OCI-LY3 (cell line): ENCODE measurements at regions not wholly inside any gene's neighbourhood (a gene's known extent, or its start where the extent isn't known, plus 50 kb on each side); places are given as distances from the start of the nearest gene placed in this dataset.
"Not testable (repeated sequence)": the region's sequence is repeated elsewhere in the genome, so short reads cannot be mapped to it uniquely, and the experiment has no call there.

Source experiments
- H2AFZ ChIP-seq: fragments of 200-600, 300-600 bp; shearing (Covaris generic); 2 replicates; pipeline ENCODE4 v1.6.0; 2014; ENCODE audit warnings: antibody characterized with exemption, low read depth, low read length
- H3K27ac ChIP-seq: fragments of 200-600, 300-600 bp; sonication (generic); 2 replicates; pipeline ENCODE4 v1.5.1; 2014; ENCODE audit warnings: mild to moderate bottlenecking, low read length, moderate library complexity, mixed read lengths
- H3K27me3 ChIP-seq: fragments of 200-600, 300-600 bp; sonication (generic); 2 replicates; pipeline ENCODE4 v1.6.1; 2014; ENCODE audit warnings: low read depth, low read length, mixed read lengths
- H3K36me3 ChIP-seq: fragments of 200-600, 300-600 bp; sonication (generic); replicated peaks from 2 replicates; pipeline ENCODE3; 2014; ENCODE audit warnings: low read depth, low read length, mixed read lengths
- H3K4me1 ChIP-seq: fragments of 300-600, 200-600 bp; sonication (generic); 2 replicates; pipeline ENCODE4 v1.6.1; 2014; ENCODE audit warnings: low read length, mixed read lengths
- H3K4me2 ChIP-seq: fragments of 200-600, 300-600 bp; sonication (generic); 2 replicates; pipeline ENCODE4 v1.6.1; 2014; ENCODE audit warnings: low read length, mixed read lengths
- H3K4me3 ChIP-seq: fragments of 300-600, 200-600 bp; sonication (generic); 2 replicates; pipeline ENCODE4 v1.5.1; 2014; ENCODE audit warnings: antibody characterized with exemption, mild to moderate bottlenecking, low read length, moderate library complexity
- H3K79me2 ChIP-seq: fragments of 300-600, 200-600 bp; shearing (Covaris generic); 2 replicates; pipeline ENCODE4 v1.6.1; 2014; ENCODE audit warnings: mild to moderate bottlenecking, low read length, mixed read lengths
- H3K9ac ChIP-seq: fragments of 300-600, 200-600 bp; shearing (Covaris generic); 2 replicates; pipeline ENCODE4 v1.6.0; 2014; ENCODE audit warnings: mild to moderate bottlenecking, low read length, moderate library complexity
- H3K9me3 ChIP-seq: fragments of 200-600, 300-600 bp; shearing (Covaris generic); 2 replicates; pipeline ENCODE4 v1.6.1; 2014; ENCODE audit warnings: low read length, mixed read lengths; ENCODE audit not compliant: insufficient read depth
- H4K20me1 ChIP-seq: fragments of 200-600, 300-600 bp; sonication (generic); 2 replicates; pipeline ENCODE4 v1.6.1; 2016; ENCODE audit warnings: low read length, mixed read lengths; ENCODE audit not compliant: insufficient read depth
- CTCF ChIP-seq: fragments of 200-600, 300-600 bp; sonication (generic); IDR thresholded peaks from 2 replicates; pipeline ENCODE4 v1.5.1; 2014; ENCODE audit warnings: antibody characterized with exemption, low read length, low read depth
- EZH2phosphoT487 ChIP-seq: fragments of 200-600 bp; shearing (Covaris generic); IDR thresholded peaks from 2 replicates; pipeline ENCODE4 v1.6.1; 2018; ENCODE audit warnings: antibody characterized with exemption, mixed run types, low read depth

- Histone ChIP-seq H2AFZ (no peak overlapping the region), H3K9ac (no peak overlapping the region), H4K20me1 (no peaks in the 10 kb centered on the region), H3K4me2 (no peak overlapping the region), H3K4me3 (no peak overlapping the region), H3K79me2 (no peaks in the 10 kb centered on the region), H3K27me3 (no peaks in the 10 kb centered on the region), H3K27ac (no peak overlapping the region), H3K36me3 (no peaks in the 10 kb centered on the region), H3K4me1 (no peaks in the 10 kb centered on the region), H3K9me3 (no peaks in the 10 kb centered on the region)
- TF ChIP-seq CTCF (no peak), EZH2phosphoT487 (no peak)
These were observed 274.1 kb downstream of the TFAP2A start for GRCh38 chr6:10140824-10141223.

DNA sequence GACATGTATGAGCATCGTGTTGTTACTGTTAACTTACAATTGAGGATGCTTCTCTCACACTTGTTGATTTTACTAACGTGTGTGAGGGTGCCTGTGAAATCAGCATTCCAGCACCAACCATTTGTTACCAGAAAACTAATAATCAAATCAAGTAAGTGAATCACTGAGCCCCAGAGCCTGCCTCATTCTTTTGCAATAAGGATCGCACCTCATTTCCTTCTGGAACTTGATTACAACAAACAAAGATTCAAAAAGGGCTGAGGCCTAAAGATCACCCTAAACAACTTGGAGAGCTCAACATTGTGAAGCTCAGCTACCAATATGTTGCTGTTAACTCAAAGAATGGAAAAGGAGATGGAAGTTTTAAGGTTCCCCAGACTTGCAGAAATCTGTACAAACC is 274.7 kb downstream of the TFAP2A start:
- no peak for TF ChIP-seq EZH2phosphoT487
- TF ChIP-seq CTCF = no peak
- Histone ChIP-seq H3K27me3 (no peaks in the 10 kb centered on the region), H4K20me1 (no peaks in the 10 kb centered on the region), H3K79me2 (no peaks in the 10 kb centered on the region), H3K9me3 (no peaks in the 10 kb centered on the region), H3K4me2 (no peak overlapping the region), H3K9ac (no peak overlapping the region), H3K4me1 (no peaks in the 10 kb centered on the region), H2AFZ (no peak overlapping the region), H3K4me3 (no peak overlapping the region), H3K27ac (no peak overlapping the region), H3K36me3 (no peaks in the 10 kb centered on the region)

- no peak for TF ChIP-seq CTCF
- no peak for TF ChIP-seq EZH2phosphoT487
- Histone ChIP-seq H3K4me2 (no peak overlapping the region), H3K4me1 (no peaks in the 10 kb centered on the region), H3K9ac (no peak overlapping the region), H4K20me1 (no peaks in the 10 kb centered on the region), H3K27ac (no peak overlapping the region), H3K79me2 (no peaks in the 10 kb centered on the region), H3K4me3 (no peak overlapping the region), H3K27me3 (no peaks in the 10 kb centered on the region), H3K9me3 (no peaks in the 10 kb centered on the region), H3K36me3 (no peaks in the 10 kb centered on the region), H2AFZ (no peak overlapping the region)
These were observed 276.0 kb downstream of the TFAP2A start for GRCh38 chr6:10138917-10139316.

GRCh38 chr6:10136636-10137035 is 278.2 kb downstream of the TFAP2A start:
- Histone ChIP-seq H2AFZ (no peak overlapping the region), H3K9me3 (no peaks in the 10 kb centered on the region), H3K79me2 (no peaks in the 10 kb centered on the region), H3K4me2 (no peak overlapping the region), H3K27me3 (no peaks in the 10 kb centered on the region), H3K9ac (no peak overlapping the region), H3K4me3 (no peak overlapping the region), H4K20me1 (no peaks in the 10 kb centered on the region), H3K36me3 (no peaks in the 10 kb centered on the region), H3K27ac (no peak overlapping the region), H3K4me1 (no peaks in the 10 kb centered on the region)
- TF ChIP-seq CTCF (no peak), EZH2phosphoT487 (no peak)

GRCh38 chr6:10134185-10134584 is 280.7 kb downstream of the TFAP2A start:
- not testable (repeated sequence) for H3K27ac ChIP-seq, H3K9me3 ChIP-seq, H3K4me2 ChIP-seq, H4K20me1 ChIP-seq, H3K36me3 ChIP-seq, H2AFZ ChIP-seq, H3K27me3 ChIP-seq, H3K4me3 ChIP-seq, H3K9ac ChIP-seq, H3K4me1 ChIP-seq, H3K79me2 ChIP-seq
